Ascending aorta (tissue), 2 donors: ENCODE measurements at regions not wholly inside any gene's neighbourhood (a gene's known extent, or its start where the extent isn't known, plus 50 kb on each side); places are given as distances from the start of the nearest gene placed in this dataset.

Experiments used
- DNase-seq, 2 donors: peaks; one replicate each; pipeline ENCODE4 v3.0.0-alpha.2; 2019; ENCODE audit warnings: low spot score in 2 of 2
- H3K27ac ChIP-seq, 2 donors: fragments of 200-600 bp; sonication (generic); one replicate each; pipeline ENCODE4 v1.5.1; 2016 to 2017; ENCODE audit warnings: mild to moderate bottlenecking in 1 of 2
- H3K27me3 ChIP-seq: fragments of 200-600 bp; sonication (generic); one replicate; pipeline ENCODE4 v1.5.1; 2017
- H3K36me3 ChIP-seq, 2 donors: fragments of 200-600 bp; sonication (generic); one replicate each; pipeline ENCODE4 v1.5.1; 2016
- H3K4me1 ChIP-seq, 2 donors: fragments of 200-600 bp; sonication (generic); one replicate each; pipeline ENCODE4 v1.5.1; 2016 to 2017; ENCODE audit warnings: mild to moderate bottlenecking in 1 of 2
- H3K4me3 ChIP-seq, 2 donors: fragments of 200-600 bp; sonication (generic); one replicate each; pipeline ENCODE4 v1.5.1; 2016 to 2017; ENCODE audit warnings: mild to moderate bottlenecking in 1 of 2
- H3K9me3 ChIP-seq, 2 donors: fragments of 200-600 bp; sonication (generic); one replicate each; pipeline ENCODE4 v1.5.1; 2016
- CTCF ChIP-seq, 3 experiments: fragments of 200-600 bp in 2 of 3; fragments of 450-650 bp in 1 of 3; sonication (generic) in 2 of 3; IDR thresholded peaks; one replicate each; pipeline ENCODE4 v1.5.1; 2016 to 2019; ENCODE audit warnings: antibody characterized with exemption in 3 of 3, mild to moderate bottlenecking in 1 of 3, moderate library complexity in 1 of 3
- intact Hi-C: fragments of 100-400 bp; cut with DNase I; formaldehyde crosslinking; loops from one replicate; pipeline ENCODE4 v1.15.1; 2023

DNA sequence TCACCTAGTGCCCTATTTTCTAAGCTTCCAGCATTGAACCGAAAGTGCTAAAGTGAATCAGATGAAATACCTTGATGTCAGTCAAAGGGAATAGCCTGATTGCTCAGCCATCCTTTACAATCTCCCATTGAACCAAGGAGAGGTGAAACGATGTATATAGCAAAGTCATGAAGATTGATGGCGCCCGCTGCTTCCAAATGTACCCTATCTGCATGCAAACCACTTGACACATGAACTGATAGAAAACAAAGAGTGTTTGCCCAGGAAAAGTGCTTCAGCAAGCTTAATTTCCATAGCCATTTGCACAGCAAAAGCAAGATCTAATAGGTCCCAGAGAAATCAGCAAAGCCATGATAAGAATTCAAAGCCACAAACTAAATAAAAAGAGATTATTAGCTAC, 624.9 kb upstream of the PCDH9 start:
- Histone ChIP-seq H3K4me3 (no peak overlapping the region), H3K27me3 (no peaks in the 10 kb centered on the region), H3K36me3 (no peaks in the 10 kb centered on the region), H3K4me1 (no peaks in the 10 kb centered on the region), H3K9me3 (no peaks in the 10 kb centered on the region), H3K27ac (no peak overlapping the region)
- DNase-seq, result no peak
- no peak for TF ChIP-seq CTCF (IDR thresholded peaks at IDR 0.05)
- intact Hi-C loops, result no loop called here

DNA sequence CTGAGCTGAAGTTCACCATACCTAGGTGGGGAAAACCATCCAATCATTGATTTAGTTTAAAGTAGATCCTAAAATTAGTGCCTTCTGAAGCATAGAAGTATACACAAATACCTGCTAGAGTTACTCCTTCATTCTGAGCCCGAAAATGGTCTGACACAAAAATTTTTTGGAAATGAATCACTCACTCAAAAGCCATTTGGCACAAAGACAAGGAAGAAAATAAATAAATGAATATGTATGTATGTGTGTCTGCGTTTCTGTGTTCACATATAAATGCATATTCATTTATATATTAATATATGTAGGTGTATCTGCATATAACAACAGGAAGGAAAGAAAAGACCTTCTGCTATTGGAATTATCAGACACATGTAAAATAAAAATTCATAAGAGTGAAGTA, 614.4 kb upstream of the PCDH9 start:
- Histone ChIP-seq H3K27me3 (no peaks in the 10 kb centered on the region), H3K36me3 (no peaks in the 10 kb centered on the region), H3K4me3 (no peak overlapping the region), H3K4me1 (no peaks in the 10 kb centered on the region), H3K9me3 (no peaks in the 10 kb centered on the region), H3K27ac (no peak overlapping the region)
- no peak for TF ChIP-seq CTCF (IDR thresholded peaks at IDR 0.05)
- DNase-seq, result no peak
- intact Hi-C loops, result no loop called here

- no peak overlapping the region for H3K4me3 ChIP-seq
- no peaks in the 10 kb centered on the region for H3K4me1 ChIP-seq
- no peak overlapping the region for H3K27ac ChIP-seq
- DNase-seq, result no peak
- TF ChIP-seq CTCF (IDR thresholded peaks at IDR 0.05), result no peak
- no peaks in the 10 kb centered on the region for H3K36me3 ChIP-seq
- no peaks in the 10 kb centered on the region for H3K9me3 ChIP-seq
- no peaks in the 10 kb centered on the region for H3K27me3 ChIP-seq
- intact Hi-C loops, result no loop called here
Measured at GRCh38 chr13:67841071-67841470, 610.9 kb upstream of the PCDH9 start.

GRCh38 chr13:67833564-67833963, 603.4 kb upstream of the PCDH9 start:
- H3K4me3 ChIP-seq, result no peak overlapping the region
- no peak for DNase-seq
- H3K4me1 ChIP-seq, result no peaks in the 10 kb centered on the region
- intact Hi-C loops, result no loop called here
- H3K27ac ChIP-seq, result no peak overlapping the region
- no peaks in the 10 kb centered on the region for H3K9me3 ChIP-seq
- TF ChIP-seq CTCF (IDR thresholded peaks at IDR 0.05), result no peak
- no peaks in the 10 kb centered on the region for H3K36me3 ChIP-seq
- H3K27me3 ChIP-seq, result no peaks in the 10 kb centered on the region

DNA sequence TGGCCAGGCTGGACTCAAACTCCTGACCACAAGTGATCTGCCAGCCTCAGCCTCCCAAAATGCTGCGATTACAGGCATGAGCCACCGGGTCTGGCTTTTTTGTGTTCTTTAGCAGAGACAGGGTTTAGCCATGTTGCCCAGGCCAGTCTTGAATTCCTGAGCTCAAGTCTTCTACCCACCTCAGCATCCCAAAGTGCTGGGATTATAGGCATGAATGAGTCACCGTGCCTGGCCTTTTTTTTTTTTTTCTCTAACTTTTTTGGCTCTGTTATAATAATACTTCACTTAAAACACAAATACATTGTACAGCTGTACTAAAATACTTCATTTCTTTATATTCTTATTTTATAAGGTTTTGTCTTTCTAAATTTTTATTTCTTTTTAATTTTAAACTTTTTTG, 599.5 kb upstream of the PCDH9 start:
- intact Hi-C loops, result no loop called here
- H3K4me1 ChIP-seq, result no peaks in the 10 kb centered on the region

More for the DNA sequence above, 599.5 kb upstream of the PCDH9 start:
- Histone ChIP-seq H3K4me3 (no peak overlapping the region), H3K27me3 (no peaks in the 10 kb centered on the region), H3K27ac (no peak overlapping the region), H3K9me3 (no peaks in the 10 kb centered on the region), H3K36me3 (no peaks in the 10 kb centered on the region)
- no peak for TF ChIP-seq CTCF (IDR thresholded peaks at IDR 0.05)
- no peak for DNase-seq
